ENCODE measurements at regions not wholly inside any gene's neighbourhood (a gene's known extent, or its start where the extent isn't known, plus 50 kb on each side); places are given as distances from the start of the nearest gene placed in this dataset.

- DNase-seq (no peak), ATAC-seq (no peak)
- POLR2A ChIA-PET = no interaction called here
- Mint-ChIP-seq H3K9me3 (peaks cover 0 to 12% (median 5%) of the 10 kb centered on the region in 9 donors), H3K4me1 (no peaks in the 10 kb centered on the region), H3K36me3 (no peaks in the 10 kb centered on the region), H3K27ac (no peak overlapping the region), H3K27me3 (no peaks in the 10 kb centered on the region), H3K4me3 (no peak overlapping the region)
These were observed 687.2 kb downstream of the TRIML1 start for GRCh38 chr4:188826393-188826792.

GRCh38 chr4:188839704-188840103 lies 700.5 kb downstream of the TRIML1 start:
- POLR2A ChIA-PET = no interaction called here
- H3K27ac Mint-ChIP-seq = no peak overlapping the region
- DNase-seq (no peak), ATAC-seq (no peak)
- no peaks in the 10 kb centered on the region for H3K27me3 Mint-ChIP-seq
- H3K4me3 Mint-ChIP-seq = no peak overlapping the region
- H3K4me1 Mint-ChIP-seq = no peaks in the 10 kb centered on the region
- H3K9me3 Mint-ChIP-seq = peaks cover 3 to 20% (median 9%) of the 10 kb centered on the region in 9 donors
- no peaks in the 10 kb centered on the region for H3K36me3 Mint-ChIP-seq

GRCh38 chr4:188841523-188841922 lies 702.3 kb downstream of the TRIML1 start:
- Mint-ChIP-seq H3K27ac (no peak overlapping the region), H3K9me3 (peaks cover 5 to 27% (median 12%) of the 10 kb centered on the region in 9 donors), H3K36me3 (no peaks in the 10 kb centered on the region), H3K27me3 (no peaks in the 10 kb centered on the region), H3K4me3 (no peak overlapping the region), H3K4me1 (no peaks in the 10 kb centered on the region)
- ATAC-seq (no peak), DNase-seq (no peak)
- POLR2A ChIA-PET = no interaction called here

GRCh38 chr4:188854436-188854835 lies 715.2 kb downstream of the TRIML1 start:
- POLR2A ChIA-PET = no interaction called here
- ATAC-seq (no peak), DNase-seq (no peak)
- Mint-ChIP-seq H3K4me1 (no peaks in the 10 kb centered on the region), H3K27me3 (no peaks in the 10 kb centered on the region), H3K36me3 (peaks cover 0 to 13% (median 0%) of the 10 kb centered on the region in 3 donors), H3K9me3 (peaks cover 9 to 55% (median 21%) of the 10 kb centered on the region in 9 donors), H3K27ac (no peak overlapping the region), H3K4me3 (no peak overlapping the region)

- ATAC-seq (no peak), DNase-seq (no peak)
- H3K9me3 Mint-ChIP-seq = peaks cover 3 to 47% (median 23%) of the 10 kb centered on the region in 9 donors
- no peaks in the 10 kb centered on the region for H3K4me1 Mint-ChIP-seq
- H3K4me3 Mint-ChIP-seq = no peak overlapping the region
- peaks cover 0 to 13% (median 0%) of the 10 kb centered on the region in 3 donors for H3K36me3 Mint-ChIP-seq
- POLR2A ChIA-PET = no interaction called here
- H3K27me3 Mint-ChIP-seq = no peaks in the 10 kb centered on the region
- H3K27ac Mint-ChIP-seq = no peak overlapping the region
These were observed 719.5 kb downstream of the TRIML1 start for GRCh38 chr4:188858696-188859095.

GRCh38 chr4:188864741-188865140 lies 725.5 kb downstream of the TRIML1 start:
- H3K4me1 Mint-ChIP-seq = no peaks in the 10 kb centered on the region
- POLR2A ChIA-PET = no interaction called here
- H3K36me3 Mint-ChIP-seq = peaks cover 0 to 17% (median 0%) of the 10 kb centered on the region in 3 donors
- no peak overlapping the region for H3K4me3 Mint-ChIP-seq
- peaks cover 0 to 4% (median 0%) of the 10 kb centered on the region in 5 donors for H3K27me3 Mint-ChIP-seq
- DNase-seq = no peak
- H3K27ac Mint-ChIP-seq = no peak overlapping the region
- ATAC-seq = no peak
- peaks cover 4 to 49% (median 23%) of the 10 kb centered on the region in 9 donors for H3K9me3 Mint-ChIP-seq

- no peak for DNase-seq
- peaks cover 0 to 13% (median 0%) of the 10 kb centered on the region in 3 donors for H3K36me3 Mint-ChIP-seq
- no peak overlapping the region for H3K27ac Mint-ChIP-seq
- no peak overlapping the region for H3K4me3 Mint-ChIP-seq
- H3K27me3 Mint-ChIP-seq = peaks cover 0 to 4% (median 0%) of the 10 kb centered on the region in 5 donors
- no peaks in the 10 kb centered on the region for H3K4me1 Mint-ChIP-seq
- ATAC-seq = no peak
- H3K9me3 Mint-ChIP-seq = peaks cover 0 to 46% (median 21%) of the 10 kb centered on the region in 9 donors
- POLR2A ChIA-PET = no interaction called here
These were observed 728.6 kb downstream of the TRIML1 start for GRCh38 chr4:188867796-188868195.

GRCh38 chr4:188869581-188869980 lies 730.3 kb downstream of the TRIML1 start:
- H3K27ac Mint-ChIP-seq = no peak overlapping the region
- peaks cover 0 to 36% (median 17%) of the 10 kb centered on the region in 9 donors for H3K9me3 Mint-ChIP-seq
- POLR2A ChIA-PET = no interaction called here
- no peaks in the 10 kb centered on the region for H3K27me3 Mint-ChIP-seq
- ATAC-seq = no peak
- no peaks in the 10 kb centered on the region for H3K4me1 Mint-ChIP-seq
- H3K4me3 Mint-ChIP-seq = no peak overlapping the region
- peaks cover 0 to 6% (median 0%) of the 10 kb centered on the region in 3 donors for H3K36me3 Mint-ChIP-seq
- no peak for DNase-seq

- Mint-ChIP-seq H3K9me3 (peaks cover 0 to 27% (median 20%) of the 10 kb centered on the region in 9 donors), H3K4me1 (no peaks in the 10 kb centered on the region), H3K4me3 (no peak overlapping the region), H3K27ac (no peak overlapping the region), H3K27me3 (no peaks in the 10 kb centered on the region), H3K36me3 (peaks cover 0 to 6% (median 0%) of the 10 kb centered on the region in 3 donors)
- ATAC-seq = no peak
- DNase-seq = no peak
- POLR2A ChIA-PET = no interaction called here
These were observed 733.6 kb downstream of the TRIML1 start for GRCh38 chr4:188872809-188873208.

- Mint-ChIP-seq H3K36me3 (no peaks in the 10 kb centered on the region), H3K9me3 (peaks cover 0 to 12% (median 5%) of the 10 kb centered on the region in 9 donors), H3K27me3 (no peaks in the 10 kb centered on the region), H3K27ac (no peak overlapping the region), H3K4me3 (no peak overlapping the region), H3K4me1 (no peaks in the 10 kb centered on the region)
- POLR2A ChIA-PET = no interaction called here
- DNase-seq (no peak), ATAC-seq (no peak)
These were observed 737.6 kb downstream of the TRIML1 start for GRCh38 chr4:188876881-188877280.

GRCh38 chr4:188879598-188879997 lies 740.4 kb downstream of the TRIML1 start:
- no peak overlapping the region for H3K4me3 Mint-ChIP-seq
- no peaks in the 10 kb centered on the region for H3K4me1 Mint-ChIP-seq

GRCh38 chr4:188887905-188888304 lies 748.7 kb downstream of the TRIML1 start:
- no peak overlapping the region for H3K27ac Mint-ChIP-seq
- DNase-seq = no peak
- H3K36me3 Mint-ChIP-seq = no peaks in the 10 kb centered on the region
- peaks cover 5 to 22% (median 13%) of the 10 kb centered on the region in 9 donors for H3K9me3 Mint-ChIP-seq
- no peaks in the 10 kb centered on the region for H3K27me3 Mint-ChIP-seq
- H3K4me1 Mint-ChIP-seq = no peaks in the 10 kb centered on the region
- POLR2A ChIA-PET = no interaction called here
- no peak overlapping the region for H3K4me3 Mint-ChIP-seq
- no peak for ATAC-seq

More at GRCh38 chr4:188879598-188879997, 740.4 kb downstream of the TRIML1 start:
- POLR2A ChIA-PET = no interaction called here
- ATAC-seq = no peak
- Mint-ChIP-seq H3K27ac (no peak overlapping the region), H3K27me3 (no peaks in the 10 kb centered on the region), H3K36me3 (no peaks in the 10 kb centered on the region), H3K9me3 (peaks cover 0 to 16% (median 9%) of the 10 kb centered on the region in 9 donors)
- no peak for DNase-seq

- POLR2A ChIA-PET = no interaction called here
- H3K9me3 Mint-ChIP-seq = peaks cover 3 to 37% (median 8%) of the 10 kb centered on the region in 9 donors
- DNase-seq (no peak), ATAC-seq (no peak)
- H3K4me1 Mint-ChIP-seq = no peaks in the 10 kb centered on the region
- no peaks in the 10 kb centered on the region for H3K27me3 Mint-ChIP-seq
- H3K4me3 Mint-ChIP-seq = no peak overlapping the region
- no peaks in the 10 kb centered on the region for H3K36me3 Mint-ChIP-seq
- H3K27ac Mint-ChIP-seq = no peak overlapping the region
These were observed 753.6 kb downstream of the TRIML1 start for GRCh38 chr4:188892837-188893236.

- Mint-ChIP-seq H3K27ac (no peak overlapping the region), H3K27me3 (no peaks in the 10 kb centered on the region), H3K4me1 (no peaks in the 10 kb centered on the region), H3K9me3 (peaks cover 1 to 37% (median 10%) of the 10 kb centered on the region in 9 donors), H3K4me3 (no peak overlapping the region), H3K36me3 (no peaks in the 10 kb centered on the region)
- POLR2A ChIA-PET = no interaction called here
- ATAC-seq (no peak), DNase-seq (no peak)
These were observed 764.7 kb downstream of the TRIML1 start for GRCh38 chr4:188903986-188904385.
